Head of caudate nucleus (tissue), 42 donors: ENCODE measurements at regions not wholly inside any gene's neighbourhood (a gene's known extent, or its start where the extent isn't known, plus 50 kb on each side); places are given as distances from the start of the nearest gene placed in this dataset.
"Not testable (repeated sequence)": the region's sequence is repeated elsewhere in the genome, so short reads cannot be mapped to it uniquely, and the experiment has no call there.

Experiments
- DNase-seq, 42 donors: peaks; one replicate each; pipeline versions ENCODE4 v3.0.0 to v3.0.0-alpha.2; 2020 to 2021; ENCODE audit warnings: mixed read lengths in 7 of 42
- intact Hi-C: fragments of 100-400 bp; cut with DNase I; formaldehyde crosslinking; loops from one replicate; pipeline ENCODE4 v1.15.0; 2022

DNA sequence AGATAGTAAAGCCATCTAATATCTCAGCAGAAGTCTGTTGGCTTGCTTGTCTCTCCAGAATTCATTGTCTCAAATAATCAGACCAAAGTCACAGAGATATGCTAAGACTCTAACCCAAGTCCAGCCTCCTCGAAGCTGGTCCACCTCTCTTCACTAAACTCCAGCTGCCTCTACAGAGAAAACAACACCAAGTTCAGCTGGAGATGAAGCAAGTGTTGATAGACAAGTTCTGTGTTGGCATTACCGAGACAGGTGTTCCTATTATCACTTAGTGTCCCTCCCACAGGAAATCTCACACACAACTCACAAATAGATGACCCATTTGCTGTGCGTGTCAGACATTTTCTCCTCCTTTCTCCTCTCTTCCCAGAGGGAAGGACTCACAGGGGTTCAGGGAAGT, 164.4 kb upstream of the ANKFN1 start:
- intact Hi-C loops, result no loop called here
- no peak for DNase-seq

DNA sequence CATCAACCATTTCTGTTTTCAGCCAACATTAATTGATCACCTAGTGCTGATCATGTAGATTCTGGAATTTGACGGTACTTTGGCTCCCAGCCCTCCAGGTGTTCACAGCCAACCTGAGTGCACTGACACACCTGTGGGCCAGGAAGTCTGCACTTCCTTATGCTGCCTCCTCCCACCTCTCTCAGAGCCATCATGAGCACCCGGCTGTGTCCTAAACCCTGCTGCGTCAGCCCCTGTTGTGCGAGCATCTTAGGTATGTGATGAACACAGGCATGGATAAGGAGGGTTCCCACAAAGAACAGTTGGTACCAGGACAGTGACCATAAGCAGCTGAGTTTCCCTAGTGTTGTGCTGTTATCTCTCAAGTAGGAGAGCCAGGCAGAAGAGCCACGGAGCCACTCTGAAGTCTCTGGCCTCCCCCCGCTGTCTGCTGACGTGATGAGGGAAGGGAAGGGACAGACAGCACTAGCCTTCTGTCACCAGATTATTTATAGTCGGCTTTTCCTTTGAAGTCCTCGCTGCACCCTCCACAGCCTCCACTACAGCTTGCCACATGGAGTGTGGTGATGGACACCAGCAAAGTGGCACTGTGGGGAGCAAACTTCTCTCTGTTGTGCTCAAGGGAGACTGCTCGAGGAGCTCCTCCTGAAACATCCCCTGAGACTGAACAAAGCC, 162.8 kb upstream of the ANKFN1 start:
- intact Hi-C loops, result no loop called here
- DNase-seq, result no peak

DNA sequence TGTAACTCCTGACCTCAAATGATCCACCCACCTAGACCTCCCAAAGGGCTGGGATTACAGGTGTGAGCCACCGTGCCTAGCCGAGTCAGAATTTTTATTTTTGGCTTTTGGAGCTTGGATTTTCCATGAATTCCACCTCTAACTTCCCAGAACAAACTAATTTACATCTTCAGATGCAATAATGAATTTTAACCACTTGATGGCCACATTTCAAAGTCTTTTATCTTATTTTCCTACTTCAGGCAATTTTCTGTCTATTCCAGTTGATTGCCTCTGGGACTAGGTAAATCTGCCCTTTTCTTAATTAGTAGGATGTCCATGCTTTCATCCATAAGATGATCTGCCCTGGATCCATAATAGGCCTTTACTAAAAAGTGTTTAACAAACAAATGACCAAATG, 156.4 kb upstream of the ANKFN1 start:
- intact Hi-C loops, result no loop called here
- no peak for DNase-seq

DNA sequence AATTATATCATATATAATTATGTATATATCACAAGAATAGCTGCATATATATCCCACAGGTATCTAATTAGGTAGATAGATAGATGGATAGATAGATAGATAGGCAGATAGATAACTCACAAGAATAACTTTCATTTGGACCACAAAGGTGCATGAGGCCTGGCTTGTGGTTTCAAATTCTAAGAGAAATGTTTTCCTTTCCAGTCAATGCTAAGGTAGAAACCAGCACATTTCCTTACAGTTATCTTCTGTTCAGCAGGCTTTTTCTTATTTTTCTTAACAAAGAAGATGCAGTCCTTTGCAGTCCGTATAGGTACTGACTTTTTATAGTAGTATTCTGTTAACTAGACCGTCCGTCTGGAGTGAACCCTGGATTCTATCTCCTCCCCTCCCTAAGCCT, 152.9 kb upstream of the ANKFN1 start:
- intact Hi-C loops, result no loop called here
- DNase-seq, result no peak

DNA sequence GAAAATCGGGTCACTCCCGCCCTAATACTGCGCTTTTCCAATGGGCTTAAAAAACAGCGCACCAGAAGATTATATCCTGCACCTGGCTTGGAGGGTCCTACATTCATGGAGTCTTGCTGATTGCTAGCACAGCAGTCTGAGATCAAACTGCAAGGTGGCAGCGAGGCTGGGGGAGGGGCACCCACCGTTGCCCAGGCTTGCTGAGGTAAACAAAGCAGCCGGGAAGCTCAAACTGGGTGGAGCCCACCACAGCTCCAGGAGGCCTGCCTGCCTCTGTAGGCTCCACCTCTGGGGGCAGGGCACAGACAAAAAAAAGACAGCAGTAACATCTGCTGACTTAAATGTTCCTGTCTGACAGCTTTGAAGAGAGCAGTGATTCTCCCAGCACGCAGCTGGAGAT, 150.6 kb upstream of the ANKFN1 start:
- intact Hi-C loops, DNase-seq: not testable (repeated sequence)

DNA sequence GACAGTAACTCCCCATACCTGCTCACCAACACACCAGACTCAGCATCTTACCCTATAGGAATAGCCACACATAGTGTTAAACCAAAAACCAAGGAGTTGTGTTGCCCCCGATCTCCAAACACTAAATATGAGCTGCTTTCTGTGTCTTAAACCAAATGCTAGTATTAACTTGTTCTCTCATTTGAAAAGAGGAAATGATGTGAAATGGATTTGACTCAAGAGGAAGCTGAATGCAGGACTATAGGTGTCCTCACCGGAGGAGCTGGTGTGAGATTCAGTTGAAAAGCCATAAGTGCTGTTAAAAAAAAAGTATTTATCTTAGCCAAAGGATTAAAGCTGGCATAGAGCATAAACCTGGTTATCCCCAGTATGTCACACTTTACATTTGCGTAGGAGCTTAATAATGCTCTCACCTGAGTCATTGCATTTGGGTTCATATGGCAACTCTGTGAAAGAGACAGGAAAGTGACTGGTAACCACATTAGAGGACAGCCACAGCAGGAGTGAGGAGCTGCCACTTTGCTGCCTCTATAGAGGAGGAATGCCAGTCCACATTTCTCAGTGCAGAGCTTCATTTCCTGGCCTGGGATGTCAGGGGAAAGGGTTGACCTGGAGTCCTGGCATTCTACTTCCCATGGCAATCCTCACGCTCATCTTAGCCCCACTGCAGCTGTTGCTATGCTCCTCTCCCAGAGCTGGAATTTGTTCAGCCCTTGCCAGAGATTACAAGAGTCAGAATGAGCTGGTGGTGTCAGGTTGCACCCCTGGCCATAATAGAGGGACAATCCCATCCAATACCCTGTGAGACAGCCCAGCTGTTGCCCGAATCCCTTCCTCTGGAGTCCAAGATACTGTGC, 143.3 kb upstream of the ANKFN1 start:
- intact Hi-C loops, result no loop called here
- no peak for DNase-seq

DNA sequence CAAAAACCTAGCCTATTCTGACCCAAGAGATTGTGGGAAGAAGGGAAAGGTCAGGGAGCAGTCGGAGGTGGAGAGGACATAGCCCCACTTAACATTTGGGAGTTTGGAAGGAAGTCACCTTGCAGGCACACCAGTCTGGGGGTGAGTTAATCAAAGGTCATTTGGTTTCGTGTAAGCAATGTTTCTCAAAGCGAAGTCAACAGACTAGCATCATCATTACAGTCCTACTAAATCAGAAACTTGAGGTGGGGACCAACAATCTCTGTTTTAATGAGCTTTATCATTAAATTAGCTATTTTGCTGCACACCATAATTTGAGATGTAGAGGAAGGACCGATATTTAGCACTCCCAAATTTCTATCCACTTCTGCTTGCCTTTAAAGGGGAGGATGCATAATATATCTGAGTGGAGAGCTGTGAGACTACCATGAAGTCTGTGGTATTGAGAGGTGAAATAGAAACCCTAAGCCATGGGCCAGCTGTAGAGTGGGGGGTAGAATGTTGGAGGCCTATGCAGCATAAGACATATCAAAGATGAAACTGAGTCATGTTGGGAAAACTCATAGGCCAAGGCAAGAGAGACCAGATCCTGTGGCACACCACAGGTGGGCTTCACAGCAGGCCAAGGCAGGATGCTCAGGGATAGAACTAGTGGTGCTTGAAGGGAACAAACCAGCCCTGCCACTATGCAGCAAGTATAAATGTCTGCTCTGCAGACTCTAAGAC, 141.7 kb upstream of the ANKFN1 start:
- intact Hi-C loops, result no loop called here
- no peak for DNase-seq

DNA sequence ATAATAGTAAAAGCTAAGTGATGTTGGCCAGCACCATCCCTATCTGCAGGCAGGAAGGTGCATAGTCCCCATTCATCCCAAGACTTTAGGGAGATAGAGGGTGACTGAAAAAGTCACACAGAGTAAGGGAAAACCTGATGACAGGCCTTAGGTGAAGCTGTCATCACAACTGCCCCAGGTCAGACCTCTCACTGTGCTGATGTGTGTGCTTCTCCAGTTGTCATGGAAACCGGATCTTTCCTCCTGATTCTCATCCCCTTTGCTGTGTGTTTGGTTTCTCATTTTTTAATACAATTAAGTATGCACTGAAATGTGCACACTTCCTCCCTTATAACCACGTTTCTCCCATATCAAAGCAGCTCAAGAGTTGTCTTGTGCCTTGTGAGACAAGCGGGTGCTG, 135.1 kb upstream of the ANKFN1 start:
- intact Hi-C loops, result no loop called here
- no peak for DNase-seq

DNA sequence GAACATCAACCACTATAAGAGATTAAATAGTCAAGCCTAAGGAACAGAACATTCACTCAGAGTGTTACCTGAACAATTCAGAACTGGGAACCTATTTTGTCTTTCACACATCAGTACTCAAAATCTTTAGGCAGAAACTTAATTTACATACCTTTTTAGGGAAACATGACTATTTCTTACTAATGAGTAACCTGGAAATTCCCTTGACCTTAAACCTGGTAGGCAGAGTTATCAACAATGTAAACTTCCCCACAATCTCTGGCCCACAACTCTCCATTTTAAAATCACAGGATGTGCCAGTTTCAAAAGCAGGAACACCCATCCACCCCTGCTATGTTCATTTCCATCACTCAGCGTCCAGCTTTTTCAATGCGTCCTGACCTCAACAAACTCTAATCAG, 132.9 kb upstream of the ANKFN1 start:
- intact Hi-C loops, result no loop called here
- DNase-seq, result no peak

DNA sequence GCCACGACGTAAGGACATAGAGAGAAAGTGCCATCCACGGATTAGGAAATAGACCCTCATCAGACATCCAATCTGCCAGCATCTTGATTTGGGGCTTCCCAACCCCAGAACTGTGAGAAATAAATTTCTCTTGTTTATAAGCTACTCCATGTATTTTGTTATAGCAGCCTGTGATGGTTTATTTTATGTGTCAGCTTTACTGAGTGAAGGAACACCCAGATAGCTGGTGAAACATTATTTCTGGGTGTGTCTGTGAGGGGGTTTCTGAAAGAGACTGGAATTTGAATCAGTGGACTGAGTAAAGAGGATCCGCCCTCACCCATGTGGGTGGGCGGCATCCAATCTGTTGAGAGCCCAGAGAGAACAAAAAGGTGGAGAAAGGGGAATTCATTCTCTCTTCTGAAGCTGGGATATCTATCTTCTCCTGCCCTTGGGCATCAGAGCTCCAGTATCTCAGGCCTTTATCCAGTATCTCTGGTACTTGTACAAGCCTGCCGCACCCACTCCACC, 131.5 kb upstream of the ANKFN1 start:
- intact Hi-C loops, result no loop called here
- DNase-seq, result no peak

DNA sequence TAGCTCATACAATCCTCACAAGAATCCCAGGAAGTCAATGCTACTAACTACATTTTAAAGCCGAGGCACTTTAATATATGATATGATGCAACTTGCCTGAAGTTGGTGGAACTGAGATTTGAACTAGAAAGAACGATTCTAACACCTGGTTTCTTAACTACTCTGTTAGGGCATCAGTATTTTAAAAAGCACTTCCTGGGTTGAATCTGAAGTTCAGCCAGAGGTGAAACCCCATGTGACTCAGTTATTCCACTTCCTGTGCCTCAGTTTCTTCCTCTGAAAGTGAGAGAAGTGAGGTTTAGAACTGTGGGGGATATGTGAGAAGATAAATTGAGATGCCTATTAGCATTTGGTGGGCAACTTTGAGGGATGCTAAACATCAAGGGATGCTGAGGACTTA, 129.4 kb upstream of the ANKFN1 start:
- intact Hi-C loops, result no loop called here
- no peak for DNase-seq

DNA sequence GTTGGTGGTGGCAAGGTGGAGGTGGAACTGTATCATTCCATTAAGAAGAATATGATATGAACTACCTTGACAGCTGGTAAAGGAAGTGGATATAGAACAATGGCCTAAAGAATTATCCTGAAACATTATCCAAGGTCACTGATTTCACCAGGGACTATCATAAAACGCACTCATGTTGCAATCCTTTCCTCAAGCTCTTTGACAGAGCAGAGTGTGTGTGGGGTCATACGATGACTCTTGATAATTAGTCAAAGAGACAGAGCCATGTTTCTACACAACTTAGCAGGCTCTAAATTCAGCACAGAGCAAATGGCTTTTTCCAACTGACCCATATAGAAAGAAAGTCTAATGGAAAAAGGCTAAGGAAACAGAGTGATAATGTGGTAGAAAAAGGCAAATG, 126.4 kb upstream of the ANKFN1 start:
- intact Hi-C loops, result no loop called here
- DNase-seq, result no peak

DNA sequence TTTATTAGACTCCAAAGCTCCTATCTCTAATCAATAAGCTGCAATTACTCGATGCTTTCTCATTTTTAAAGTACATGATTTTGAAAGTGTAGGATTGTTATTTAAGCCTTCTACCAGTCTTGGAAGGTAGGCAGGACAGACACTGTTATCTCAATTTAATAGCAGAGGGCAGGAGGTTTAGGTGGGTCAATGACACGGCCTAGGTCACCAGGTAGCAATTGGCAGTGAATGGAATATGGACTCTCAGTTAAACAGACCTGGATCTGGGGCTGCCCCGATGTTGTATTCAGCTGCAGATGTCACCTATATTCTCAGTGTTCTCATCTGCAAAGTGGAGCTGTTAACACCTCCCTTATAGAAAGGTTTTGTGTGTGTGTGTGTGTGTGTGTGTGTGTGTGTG, 124.4 kb upstream of the ANKFN1 start:
- intact Hi-C loops, result no loop called here
- no peak for DNase-seq

DNA sequence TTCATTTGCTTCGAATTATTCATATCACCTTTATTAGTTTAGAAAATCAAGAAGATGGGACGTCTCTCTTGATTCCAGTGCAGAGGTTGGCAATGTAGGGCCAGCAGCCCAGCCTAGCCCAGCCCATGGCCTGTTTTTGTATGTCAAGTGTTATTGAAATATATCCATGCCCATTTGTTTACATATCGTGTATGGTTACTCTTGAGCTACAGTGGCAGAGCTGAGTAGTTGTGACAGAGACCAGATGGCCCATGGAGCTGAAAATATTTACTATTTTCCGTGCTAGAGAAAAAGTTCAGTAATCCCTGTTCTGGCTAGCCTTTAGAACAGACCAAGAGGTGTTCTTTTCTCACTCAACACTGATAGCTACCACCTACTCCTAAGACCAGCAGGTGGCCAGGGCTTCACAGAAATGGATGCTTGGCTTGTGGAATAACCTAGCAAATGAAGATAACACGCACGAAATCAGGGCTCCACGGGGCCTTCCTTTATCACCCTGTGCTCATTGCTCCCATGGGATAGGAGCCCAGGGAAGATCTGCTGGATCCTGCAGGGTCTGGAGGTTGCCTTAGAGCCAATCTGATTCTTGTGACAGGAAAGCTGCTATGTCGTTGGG, 123.2 kb upstream of the ANKFN1 start:
- no peak for DNase-seq
- intact Hi-C loops, result no loop called here

DNA sequence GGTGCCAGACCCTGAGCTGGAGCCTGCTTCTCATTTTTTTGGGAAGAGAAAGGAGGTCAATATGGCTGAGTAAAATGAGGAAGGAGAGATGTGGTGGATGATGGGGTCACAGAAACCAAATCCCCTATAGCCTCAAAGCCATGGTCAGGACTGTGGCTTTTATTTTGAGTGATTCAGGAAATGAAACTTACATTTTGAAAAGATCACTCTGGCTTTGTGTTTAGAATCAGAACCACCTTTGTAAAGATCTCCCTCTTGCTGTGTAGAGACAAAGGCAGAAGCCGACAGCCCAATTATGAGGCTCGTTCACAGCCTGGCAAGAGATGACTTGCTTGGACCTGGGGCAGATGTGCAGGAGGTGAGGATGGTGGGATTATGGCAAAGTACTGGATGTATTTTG, 121.6 kb upstream of the ANKFN1 start:
- intact Hi-C loops, result no loop called here

DNA sequence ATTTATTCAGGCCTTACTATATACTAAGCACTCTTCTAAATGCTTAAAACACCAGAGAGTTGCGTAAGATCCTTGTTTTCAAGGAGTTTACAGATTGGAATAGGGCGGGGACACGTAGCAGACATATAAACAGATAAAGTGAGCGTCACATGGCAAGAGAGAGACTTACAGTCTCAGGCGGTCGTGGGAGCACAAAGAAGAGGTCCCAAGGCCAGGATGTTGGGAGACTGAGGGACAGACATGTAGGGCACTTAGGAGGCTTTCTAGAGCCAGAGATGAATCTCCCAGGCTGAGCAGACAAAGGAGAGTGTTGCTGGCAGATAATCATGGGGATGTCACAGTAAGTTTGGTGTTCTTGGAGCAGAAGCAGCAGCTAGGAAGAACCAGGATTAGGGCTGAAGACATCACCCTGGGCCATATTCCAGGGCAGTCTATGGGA, 119.1 kb upstream of the ANKFN1 start:
- intact Hi-C loops, result no loop called here
- no peak for DNase-seq

More for the DNA sequence above, 121.6 kb upstream of the ANKFN1 start:
- no peak for DNase-seq

DNA sequence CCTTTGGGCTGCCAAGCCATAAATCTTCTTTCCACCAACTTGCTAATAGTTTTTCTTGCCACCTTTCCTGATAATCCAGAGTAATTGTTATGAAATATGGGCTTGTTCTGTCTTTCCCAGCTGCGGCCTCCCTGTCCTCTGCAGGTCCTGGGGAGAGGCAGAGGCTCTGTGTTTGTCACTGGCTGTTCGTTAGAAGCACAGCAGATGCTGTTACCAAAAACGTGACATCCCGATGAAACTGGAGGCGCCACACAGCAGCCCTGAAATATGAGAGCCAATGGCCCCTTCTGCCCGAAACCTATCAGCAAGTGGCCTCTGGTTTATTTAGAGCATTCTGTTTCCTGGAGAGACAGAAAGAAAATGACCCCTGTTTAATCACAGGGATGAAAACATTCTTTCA, 115.1 kb upstream of the ANKFN1 start:
- no peak for DNase-seq
- intact Hi-C loops, result no loop called here

DNA sequence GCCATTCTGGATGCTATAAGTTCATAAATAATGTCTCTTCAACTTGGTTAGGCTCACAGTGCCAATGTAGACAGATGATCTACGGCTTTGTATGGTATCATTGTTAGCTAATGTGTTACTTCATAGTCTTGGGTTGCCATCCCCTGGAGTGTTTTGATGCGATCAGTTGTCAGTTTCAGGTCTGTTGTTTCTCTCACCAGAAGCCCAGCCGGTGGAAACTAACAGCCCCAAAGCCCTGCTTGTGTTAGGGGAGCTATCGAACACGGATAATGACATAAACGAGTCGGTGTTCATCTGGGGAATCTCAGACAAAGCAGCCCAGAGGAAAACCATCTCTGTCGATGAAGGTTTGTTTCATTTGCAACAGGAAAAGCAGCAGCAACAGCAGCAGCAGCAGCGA, 107.4 kb upstream of the ANKFN1 start:
- peak in 2 of 42 donors; percentile 10 to 30 for DNase-seq
- intact Hi-C loops, result no loop called here

DNA sequence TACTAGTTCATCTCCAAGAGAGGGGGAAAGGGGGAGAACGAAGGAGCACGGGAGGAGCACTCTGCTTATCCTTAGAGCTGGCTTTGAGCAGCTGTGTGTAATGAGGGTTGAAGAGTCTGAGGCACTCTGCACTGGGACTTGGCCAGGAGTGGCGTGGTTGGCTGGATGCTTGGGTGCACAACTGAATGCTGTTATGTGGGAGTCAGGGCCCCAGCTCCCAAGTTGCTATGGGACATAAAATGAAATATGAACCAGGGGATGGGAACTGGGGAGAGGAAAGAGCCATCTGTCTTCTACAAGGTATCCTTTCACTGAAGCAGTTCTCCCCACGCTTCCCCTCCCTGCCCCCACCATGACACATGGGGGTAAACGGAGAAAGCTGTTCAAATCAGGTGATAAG, 105.9 kb upstream of the ANKFN1 start:
- intact Hi-C loops, result no loop called here
- peak in 1 of 42 donors; percentile 2 for DNase-seq

DNA sequence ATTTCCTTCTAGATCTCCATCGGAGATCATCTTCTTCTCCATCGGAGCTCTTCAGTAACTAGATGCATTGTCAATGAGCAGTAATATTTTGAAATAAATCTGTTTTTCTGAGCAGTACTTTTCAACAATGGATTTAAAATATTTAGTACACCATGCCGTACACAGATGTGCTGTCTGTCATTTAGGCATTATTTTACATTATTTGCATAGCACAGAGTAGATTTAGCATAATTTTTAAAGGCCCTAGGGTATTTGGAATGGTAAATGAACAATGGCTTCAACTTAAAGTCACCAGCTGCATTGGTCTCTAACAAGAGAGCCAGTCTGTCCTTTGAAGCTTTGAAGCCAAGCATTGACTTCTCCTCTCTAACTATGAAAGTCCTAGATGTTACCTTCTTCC, 95.4 kb upstream of the ANKFN1 start:
- no peak for DNase-seq
- intact Hi-C loops, result no loop called here
